H1 (cell line): ENCODE measurements at regions not wholly inside any gene's neighbourhood (a gene's known extent, or its start where the extent isn't known, plus 50 kb on each side); places are given as distances from the start of the nearest gene placed in this dataset.

Experiments used
- CTCF ChIA-PET: fragments of 300-600 bp; sonication (Branson Sonifier 250); formaldehyde crosslinking; loops from one replicate; lab custom pipeline; 2021; ENCODE audit not compliant: partially characterized antibody; lab: Charles Lee
- POLR2A ChIA-PET: fragments of 300-600 bp; sonication (Branson Sonifier 250); formaldehyde crosslinking; loops from one replicate; lab custom pipeline; 2021; ENCODE audit warnings: inconsistent platforms; ENCODE audit not compliant: partially characterized antibody; lab: Charles Lee
- DNase-seq, 2 experiments: peaks; one replicate each; pipeline versions ENCODE4 v3.0.0 to v3.0.0-alpha.2; 2010 to 2022; ENCODE audit warnings: low spot score in 2 of 2, low read depth in 1 of 2, mixed read lengths in 1 of 2
- FAIRE-seq: peaks from 2 replicates; lab custom pipeline; 2011; peaks lifted over from hg19 to GRCh38; lab: Jason Lieb, UNC
- H2AFZ ChIP-seq: 2 replicates; pipeline ENCODE4 v1.8.1; 2012; ENCODE audit warnings: low read length, inconsistent platforms
- H2AK5ac ChIP-seq: 2 replicates; pipeline ENCODE4 v1.6.1; 2013; ENCODE audit warnings: low read depth, low read length
- H2BK120ac ChIP-seq: replicated peaks from 2 replicates; pipeline ENCODE3; 2013; ENCODE audit warnings: low read depth, low read length, inconsistent platforms
- H2BK12ac ChIP-seq: 2 replicates; pipeline ENCODE4 v1.6.1; 2013; ENCODE audit warnings: low read depth, low read length
- H2BK15ac ChIP-seq: 2 replicates; pipeline ENCODE4 v1.6.1; 2013; ENCODE audit warnings: low read length
- H2BK20ac ChIP-seq: 2 replicates; pipeline ENCODE4 v1.6.1; 2013; ENCODE audit warnings: low read length
- H2BK5ac ChIP-seq: 2 replicates; pipeline ENCODE4 v1.6.1; 2013; ENCODE audit warnings: low read depth, low read length
- H3K14ac ChIP-seq: 2 replicates; pipeline ENCODE4 v1.6.1; 2013; ENCODE audit warnings: inconsistent platforms; ENCODE audit not compliant: insufficient read length
- H3K18ac ChIP-seq: 2 replicates; pipeline ENCODE4 v1.6.1; 2013; ENCODE audit warnings: low read length; ENCODE audit errors: extremely low read depth
- H3K23ac ChIP-seq: 2 replicates; pipeline ENCODE4 v1.6.1; 2013; ENCODE audit warnings: inconsistent platforms; ENCODE audit not compliant: insufficient read length
- H3K23me2 ChIP-seq: 2 replicates; pipeline ENCODE4 v1.6.1; 2013; ENCODE audit warnings: low read depth, low read length
- H3K27ac ChIP-seq: 2 replicates; pipeline ENCODE4 v1.6.1; 2011; ENCODE audit warnings: low read depth, low read length, inconsistent platforms
- H3K27me3 ChIP-seq, 4 experiments: replicated peaks in 1 of 4; 1 replicate in 1 of 4; 2 replicates in 3 of 4; pipeline versions ENCODE4 v1.6.1 to v1.8.1; 2011 to 2013; ENCODE audit warnings: low read length in 3 of 4, mild to moderate bottlenecking in 3 of 4, inconsistent platforms in 2 of 4, mixed read lengths in 2 of 4, moderate library complexity in 1 of 4; ENCODE audit not compliant: control insufficient read depth in 3 of 4, insufficient read depth in 3 of 4; ENCODE audit errors: extremely low read depth in 1 of 4
- H3K36me3 ChIP-seq, 4 experiments: 2 replicates each; pipeline versions ENCODE4 v1.6.1 to v1.8.1; 2011 to 2013; ENCODE audit warnings: mild to moderate bottlenecking in 4 of 4, low read length in 3 of 4, moderate library complexity in 2 of 4, control low read depth in 1 of 4, inconsistent platforms in 1 of 4; ENCODE audit not compliant: insufficient read depth in 4 of 4, control insufficient read depth in 2 of 4
- H3K4ac ChIP-seq: replicated peaks from 2 replicates; pipeline ENCODE3; 2013; ENCODE audit warnings: low read length, low read depth, mixed read lengths, inconsistent platforms; ENCODE audit not compliant: insufficient read length
- H3K4me1 ChIP-seq, 4 experiments: replicated peaks in 1 of 4; 1 replicate in 1 of 4; 2 replicates in 3 of 4; pipeline versions ENCODE4 v1.6.1 to v1.8.1; 2011 to 2013; ENCODE audit warnings: low read length in 3 of 4, inconsistent platforms in 2 of 4, mixed read lengths in 1 of 4; ENCODE audit not compliant: insufficient read depth in 4 of 4, control insufficient read depth in 3 of 4
- H3K4me2 ChIP-seq, 2 experiments: 2 replicates each; pipeline versions ENCODE4 v1.6.1 to v1.8.1; 2011 to 2013; ENCODE audit warnings: low read depth in 2 of 2, low read length in 2 of 2, control low read depth in 1 of 2, inconsistent platforms in 1 of 2, mild to moderate bottlenecking in 1 of 2; ENCODE audit not compliant: insufficient read depth in 1 of 2
- H3K4me3 ChIP-seq, 4 experiments: fragments of 200-600, 300-600 bp in 1 of 4; sonication (generic), shearing (Covaris generic), sonication (Bioruptor Twin) in 1 of 4; 2 replicates each; pipeline versions ENCODE4 v1.5.1 to v1.8.1; 2011 to 2016; ENCODE audit warnings: low read length in 4 of 4, low read depth in 3 of 4, control low read depth in 2 of 4, inconsistent platforms in 2 of 4, mild to moderate bottlenecking in 2 of 4, mixed read lengths in 1 of 4, moderate library complexity in 1 of 4; ENCODE audit not compliant: insufficient read depth in 2 of 4; ENCODE audit errors: extremely low read depth in 1 of 4
- H3K56ac ChIP-seq: replicated peaks from 2 replicates; pipeline ENCODE3; 2013; ENCODE audit warnings: low read depth, mild to moderate bottlenecking, mixed read lengths, low read length, inconsistent platforms; ENCODE audit not compliant: insufficient read length
- H3K79me1 ChIP-seq: 2 replicates; pipeline ENCODE4 v1.6.1; 2013; ENCODE audit warnings: low read depth, low read length, control low read depth
- H3K79me2 ChIP-seq, 2 experiments: 2 replicates each; pipeline versions ENCODE4 v1.6.1 to v1.8.1; 2012 to 2013; ENCODE audit warnings: low read length in 2 of 2, mild to moderate bottlenecking in 2 of 2, inconsistent platforms in 1 of 2; ENCODE audit not compliant: insufficient read depth in 2 of 2, control insufficient read depth in 1 of 2
- H3K9ac ChIP-seq, 4 experiments: replicated peaks in 1 of 4; 1 replicate in 1 of 4; 2 replicates in 3 of 4; pipeline versions ENCODE4 v1.6.1 to v1.8.1; 2011 to 2013; ENCODE audit warnings: low read depth in 3 of 4, low read length in 3 of 4, control low read depth in 2 of 4, mild to moderate bottlenecking in 2 of 4, moderate library complexity in 2 of 4, inconsistent platforms in 1 of 4; ENCODE audit errors: extremely low read depth in 1 of 4
- H3K9me3 ChIP-seq, 2 experiments: 2 replicates each; pipeline versions ENCODE4 v1.6.1 to v1.8.1; 2012 to 2013; ENCODE audit warnings: mild to moderate bottlenecking in 2 of 2, moderate library complexity in 2 of 2, control low read depth in 1 of 2, inconsistent platforms in 1 of 2, low read depth in 1 of 2, low read length in 1 of 2, mixed read lengths in 1 of 2; ENCODE audit not compliant: insufficient read depth in 2 of 2
- H4K20me1 ChIP-seq, 2 experiments: replicated peaks in 1 of 2; 2 replicates each; pipeline versions ENCODE3 to v1.8.1; 2011 to 2013; ENCODE audit warnings: inconsistent platforms in 2 of 2, low read length in 2 of 2, mild to moderate bottlenecking in 1 of 2; ENCODE audit not compliant: insufficient read depth in 2 of 2, control insufficient read depth in 1 of 2
- H4K5ac ChIP-seq: 2 replicates; pipeline ENCODE4 v1.6.1; 2013; ENCODE audit warnings: low read length, low read depth, mixed read lengths, inconsistent platforms; ENCODE audit not compliant: insufficient read length
- H4K8ac ChIP-seq: 2 replicates; pipeline ENCODE4 v1.8.0; 2013; ENCODE audit warnings: mild to moderate bottlenecking, moderate library complexity, low read length, inconsistent platforms; ENCODE audit not compliant: insufficient read depth; ENCODE audit errors: extremely low read depth
- H4K91ac ChIP-seq: replicated peaks from 2 replicates; pipeline ENCODE3; 2013; ENCODE audit warnings: low read length, mixed read lengths, inconsistent platforms; ENCODE audit not compliant: insufficient read length
- ASH2L ChIP-seq: fragments of 200-600, 300-600 bp; sonication (generic); IDR thresholded peaks from one replicate; pipeline ENCODE4 v1.7.1; 2017; ENCODE audit warnings: low read length
- CBX8 ChIP-seq: fragments of 300-800, 300-1000 bp; sonication (generic); IDR thresholded peaks from 2 replicates; pipeline ENCODE4 v1.7.1; 2016; ENCODE audit warnings: low read depth, low read length, borderline replicate concordance
- CREB1 ChIP-seq: IDR thresholded peaks from 2 replicates; pipeline ENCODE4 v1.6.1; 2012; ENCODE audit warnings: inconsistent platforms
- E2F6 ChIP-seq: IDR thresholded peaks from 2 replicates; pipeline ENCODE4 v1.6.1; 2012; ENCODE audit warnings: inconsistent platforms
- EGR1 ChIP-seq: IDR thresholded peaks from 2 replicates; pipeline ENCODE4 v1.6.1; 2011; ENCODE audit warnings: low read depth, low read length, borderline replicate concordance
- FOSL1 ChIP-seq: IDR thresholded peaks from 2 replicates; pipeline ENCODE4 v1.6.1; 2011; ENCODE audit warnings: mild to moderate bottlenecking, low read depth, low read length, moderate library complexity; ENCODE audit not compliant: insufficient read depth
- HDAC2 ChIP-seq, 2 experiments: fragments of 300-600 bp in 1 of 2; sonication (generic) in 1 of 2; IDR thresholded peaks; 2 replicates each; pipeline ENCODE4 v1.6.1; 2011 to 2012; ENCODE audit warnings: low read depth in 2 of 2, low read length in 2 of 2, mild to moderate bottlenecking in 2 of 2, moderate library complexity in 2 of 2, borderline replicate concordance in 1 of 2, inconsistent platforms in 1 of 2
- JUN ChIP-seq: IDR thresholded peaks from 2 replicates; pipeline ENCODE4 v1.6.1; 2011; ENCODE audit warnings: low read depth, mild to moderate bottlenecking, improper control_type of control experiment, low read length
- MAX ChIP-seq: IDR thresholded peaks from 2 replicates; pipeline ENCODE4 v1.6.1; 2012; ENCODE audit warnings: inconsistent platforms
- RBBP5 ChIP-seq: IDR thresholded peaks from 2 replicates; pipeline ENCODE4 v1.7.1; 2012; ENCODE audit warnings: low read depth, mild to moderate bottlenecking, inconsistent platforms, low read length, moderate library complexity, borderline replicate concordance
- SAP30 ChIP-seq: fragments of 300-600 bp; sonication (generic); IDR thresholded peaks from 2 replicates; pipeline ENCODE4 v1.7.1; 2012; ENCODE audit warnings: low read length, moderate library complexity, mild to moderate bottlenecking, inconsistent platforms; ENCODE audit not compliant: insufficient read depth, insufficient replicate concordance
- SIX5 ChIP-seq: IDR thresholded peaks from 2 replicates; pipeline ENCODE4 v1.6.1; 2011; ENCODE audit warnings: mild to moderate bottlenecking, low read depth, low read length
- TEAD4 ChIP-seq: IDR thresholded peaks from 2 replicates; pipeline ENCODE4 v1.6.1; 2012; ENCODE audit warnings: low read depth, low read length, inconsistent platforms, mixed read lengths
- YY1 ChIP-seq: IDR thresholded peaks from 2 replicates; pipeline ENCODE4 v1.6.1; 2011; ENCODE audit warnings: low read depth, mild to moderate bottlenecking, low read length
- WGBS, 2 experiments: shearing (Covaris generic) in 1 of 2; methylation state at CpG; one replicate each; pipeline versions ENCODE4 v1.1.6 to v1.1.7; 2013 to 2015; ENCODE audit warnings: low lambda C conversion rate in 2 of 2, mixed read lengths in 2 of 2, inconsistent platforms in 1 of 2, low coverage in 1 of 2, missing lambda C conversion rate in 1 of 2; ENCODE audit not compliant: insufficient replicate concordance in 2 of 2, insufficient coverage in 1 of 2, insufficient read length in 1 of 2; ENCODE audit errors: extremely low coverage in 1 of 2, missing lambda C conversion rate in 1 of 2; 5-methylcytosine and 5-hydroxymethylcytosine counted together

GRCh38 chr2:128768041-128768440 lies 449.4 kb upstream of the HS6ST1 start:
- Histone ChIP-seq H3K27me3 (no peaks in the 10 kb centered on the region), H3K18ac (no peak overlapping the region), H3K4me2 (no peak overlapping the region), H3K23ac (no peak overlapping the region), H3K56ac (no peak overlapping the region), H3K4me3 (no peak overlapping the region), H3K23me2 (no peaks in the 10 kb centered on the region; the same call in 1 of the 2 replicates), H3K4ac (no peak overlapping the region), H2BK5ac (no peak overlapping the region), H2BK120ac (no peak overlapping the region), H3K27ac (no peak overlapping the region), H3K79me1 (no peaks in the 10 kb centered on the region), H3K14ac (no peak overlapping the region), H3K9me3 (no peaks in the 10 kb centered on the region; a peak in 1 of 4 replicates), H4K8ac (no peak overlapping the region), H4K91ac (no peak overlapping the region), H2BK20ac (no peak overlapping the region), H4K5ac (no peak overlapping the region), H3K79me2 (no peaks in the 10 kb centered on the region), H2BK12ac (no peak overlapping the region), H2AFZ (no peak overlapping the region), H3K36me3 (no peaks in the 10 kb centered on the region), H2AK5ac (no peak overlapping the region), H3K4me1 (peaks cover 0 to 8% (median under 1%) of the 10 kb centered on the region in 4 experiments; a peak in 3 of 7 replicates), H2BK15ac (no peak overlapping the region), H4K20me1 (no peaks in the 10 kb centered on the region), H3K9ac (no peak overlapping the region)
- ChIA-PET CTCF (interaction anchor here (1.3 to 1.6 kb wide), 2 partner anchors 13 to 22 kb away, joined by 3 to 4 read pairs; no protein-coding TSS in a partner anchor), POLR2A (no interaction called here)
- 93% methylated on average over 1 of the region's 1 CpG; no CpG with 5 or more reads in 1 of the 2 experiments for WGBS, 2 experiments
- FAIRE-seq: no peak
- no peak for DNase-seq
- TF ChIP-seq SAP30 (no peak), RBBP5 (no peak), ASH2L (no peak), FOSL1 (no peak), CREB1 (no peak), E2F6 (no peak), CBX8 (no peak), HDAC2 (IDR thresholded peaks at IDR 0.05; ENCODE audit: borderline replicate concordance in 1 of 2, low read depth in 2 of 2, low read length in 2 of 2) (no peak), YY1 (no peak), TEAD4 (no peak), SIX5 (no peak), JUN (no peak), MAX (no peak), EGR1 (no peak)
